NCI-H2081 (cell line): ENCODE measurements at regions not wholly inside any gene's neighbourhood (a gene's known extent, or its start where the extent isn't known, plus 50 kb on each side); places are given as distances from the start of the nearest gene placed in this dataset.
"Not testable (repeated sequence)": the region's sequence is repeated elsewhere in the genome, so short reads cannot be mapped to it uniquely, and the experiment has no call there.

Experiments
- DNase-seq, 2 experiments: peaks; one replicate each; lab custom pipeline; 2025; lab: John Stamatoyannopoulos, UW

DNA sequence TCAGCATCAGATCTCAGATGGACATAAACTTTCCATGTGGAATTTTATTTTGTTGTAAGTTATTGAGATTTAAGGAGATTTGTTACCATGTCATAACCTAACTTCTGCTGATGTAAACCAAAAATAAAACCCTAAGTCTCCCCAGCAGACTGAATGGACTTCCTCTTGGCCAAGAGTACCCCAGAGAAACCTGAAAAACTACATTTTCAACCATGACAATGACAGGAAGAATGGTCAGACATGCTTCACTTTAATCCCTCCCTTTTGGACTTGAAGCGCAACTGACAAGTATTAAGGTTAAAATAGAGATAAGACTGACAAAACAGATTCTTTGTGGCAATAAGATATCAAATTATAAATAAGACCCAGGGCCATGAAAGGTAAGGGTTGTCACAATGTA is 579.7 kb upstream of the RAG2 start:
- no peak for DNase-seq

DNA sequence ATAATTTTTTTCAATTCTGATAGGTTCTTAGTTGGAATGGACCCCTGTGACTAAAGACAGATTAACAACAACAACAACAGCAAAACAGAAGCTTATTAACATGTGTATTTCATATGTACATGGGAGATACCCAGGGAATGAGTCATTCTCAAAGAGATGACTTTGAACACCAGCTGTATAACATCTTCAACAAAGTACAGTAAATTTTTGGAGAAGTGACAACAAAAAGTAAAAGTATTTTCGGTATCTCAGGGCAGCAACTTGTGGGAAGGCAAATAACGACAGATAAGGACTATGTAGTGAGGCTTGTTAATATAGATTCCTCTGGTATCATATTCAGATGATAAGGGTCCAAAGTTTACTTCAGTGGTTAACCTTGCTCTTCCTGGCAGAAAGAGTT is 573.4 kb upstream of the RAG2 start:
- DNase-seq, result no peak

DNA sequence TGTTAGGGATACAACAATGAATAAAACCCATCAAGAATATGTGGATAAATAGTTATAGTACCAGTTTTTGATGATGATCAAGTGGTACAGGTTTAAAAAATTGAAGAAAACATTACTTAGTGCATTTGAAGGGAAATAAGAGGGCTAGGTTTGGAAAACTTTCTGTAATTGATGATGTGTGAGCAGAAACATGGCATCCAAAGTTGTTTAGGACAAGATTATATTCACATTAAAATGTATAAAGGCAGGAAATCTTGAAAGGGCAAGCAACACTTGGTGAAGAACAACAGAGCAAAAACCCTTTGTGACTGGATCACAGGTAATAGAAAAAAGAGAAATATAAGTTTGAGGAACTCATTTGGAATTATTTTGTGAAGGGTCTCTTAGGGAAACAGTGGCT is 572.3 kb upstream of the RAG2 start:
- DNase-seq, result no peak

DNA sequence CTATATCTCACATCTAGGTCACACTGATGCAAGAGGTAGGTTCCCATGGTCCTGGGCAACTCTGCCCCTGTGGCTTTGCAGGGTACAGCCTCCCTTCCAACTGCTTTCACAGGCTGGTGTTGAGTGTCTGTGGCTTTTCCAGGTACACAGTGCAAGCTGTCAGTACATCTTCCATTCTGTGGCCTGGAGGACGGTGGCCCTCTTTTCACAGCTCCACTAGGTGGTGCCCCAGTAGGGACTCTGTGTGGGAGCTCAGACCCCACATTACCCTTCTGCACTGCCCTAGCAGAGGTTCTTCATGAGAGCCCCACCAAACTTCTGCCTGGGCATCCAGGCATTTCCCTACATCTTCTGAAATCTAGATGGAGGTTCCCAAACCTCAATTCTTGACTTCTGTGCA is 547.4 kb upstream of the RAG2 start:
- not testable (repeated sequence) for DNase-seq

DNA sequence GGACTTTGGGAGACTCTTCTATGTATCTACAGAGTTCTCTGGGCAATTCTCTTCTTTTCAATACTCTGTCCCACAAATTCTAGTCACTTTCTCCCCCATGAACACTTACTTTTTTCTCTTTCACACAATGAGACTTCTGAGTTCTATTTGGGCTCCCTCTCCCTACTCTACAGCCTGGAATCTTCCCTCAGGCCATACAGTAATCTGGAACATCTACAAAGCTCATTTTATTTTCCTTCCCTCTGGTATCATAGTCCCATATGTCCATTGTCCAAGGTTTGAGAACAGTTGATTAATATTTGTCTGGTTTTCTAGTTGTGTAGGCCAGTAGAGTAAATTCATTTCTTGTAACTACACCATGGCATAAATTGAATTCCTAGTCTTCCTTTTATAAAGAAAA is 544.6 kb upstream of the RAG2 start:
- no peak for DNase-seq

DNA sequence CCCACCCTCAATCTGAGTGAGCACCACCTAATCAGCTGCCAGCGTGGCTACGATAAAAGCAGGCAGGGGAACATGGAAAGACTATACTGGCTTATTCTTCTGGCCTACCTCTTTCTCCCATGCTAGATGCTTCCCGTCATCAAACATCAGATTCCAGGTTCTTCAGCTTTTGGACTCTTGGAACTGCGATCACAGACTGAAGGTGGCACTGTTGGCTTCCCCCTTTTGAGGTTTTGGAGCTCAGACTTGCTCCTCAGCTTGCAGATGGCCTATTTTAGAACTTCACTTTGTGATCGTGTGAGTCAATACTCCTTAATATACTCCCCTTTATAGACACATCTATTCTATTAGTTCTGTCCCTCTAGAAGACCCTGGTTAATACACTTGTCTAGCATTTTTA is 543.7 kb upstream of the RAG2 start:
- no peak for DNase-seq

DNA sequence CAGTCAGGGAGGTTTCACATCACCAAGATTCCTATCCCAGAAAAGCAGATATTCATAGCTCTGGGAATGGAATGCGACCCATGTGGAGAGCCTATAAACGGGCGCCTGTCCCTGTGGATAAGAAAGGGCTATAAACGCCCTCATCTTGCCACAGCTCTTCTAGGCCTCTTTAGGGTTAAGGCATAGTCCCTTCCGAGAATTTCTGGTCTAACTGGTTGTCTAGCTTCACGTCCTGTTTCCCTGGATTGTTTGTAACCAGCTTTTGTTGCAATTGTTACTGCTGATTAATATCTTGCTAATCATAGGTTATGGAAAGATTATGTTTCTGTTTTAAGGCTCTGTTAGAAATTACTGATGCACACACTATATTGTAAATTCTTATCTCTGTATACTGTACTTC is 537.6 kb upstream of the RAG2 start:
- DNase-seq, result not testable (repeated sequence)

DNA sequence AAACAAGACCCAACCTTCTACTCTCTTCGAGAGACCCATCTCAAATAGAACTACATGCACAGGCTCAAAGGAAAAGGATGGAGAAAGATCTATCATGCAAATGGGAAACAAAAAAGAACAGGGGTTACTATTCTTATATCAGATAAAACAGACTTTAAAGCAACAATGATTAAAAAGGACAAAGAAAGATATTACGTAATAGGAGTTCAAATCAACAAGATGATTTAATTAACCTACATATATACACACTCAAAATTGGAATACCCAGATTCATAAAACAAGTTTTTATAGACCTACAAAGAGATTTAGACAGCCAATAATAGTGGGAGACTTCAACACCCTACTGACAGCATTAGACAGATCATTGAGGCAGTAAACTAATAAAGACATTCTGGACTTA is 536.6 kb upstream of the RAG2 start:
- DNase-seq, result no peak

DNA sequence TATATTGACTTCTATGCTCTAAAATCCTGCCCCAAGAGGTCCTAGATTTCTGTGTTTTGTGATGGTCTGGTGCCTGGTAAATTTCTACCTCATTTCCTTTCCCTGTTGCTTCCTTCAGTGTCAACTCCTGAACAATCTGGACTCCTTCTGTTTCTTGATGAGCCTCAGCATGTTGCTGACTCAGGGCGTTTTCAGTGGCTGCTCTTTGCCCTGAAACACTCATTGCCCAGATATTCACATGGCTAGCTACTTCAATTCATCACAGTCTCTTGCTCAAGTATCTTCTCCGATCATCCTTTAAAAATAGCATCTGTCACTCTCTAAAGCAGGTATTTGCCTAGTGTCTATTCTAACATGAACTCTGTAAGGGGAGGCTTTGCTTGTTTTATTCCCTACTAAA is 526.3 kb upstream of the RAG2 start:
- no peak for DNase-seq

DNA sequence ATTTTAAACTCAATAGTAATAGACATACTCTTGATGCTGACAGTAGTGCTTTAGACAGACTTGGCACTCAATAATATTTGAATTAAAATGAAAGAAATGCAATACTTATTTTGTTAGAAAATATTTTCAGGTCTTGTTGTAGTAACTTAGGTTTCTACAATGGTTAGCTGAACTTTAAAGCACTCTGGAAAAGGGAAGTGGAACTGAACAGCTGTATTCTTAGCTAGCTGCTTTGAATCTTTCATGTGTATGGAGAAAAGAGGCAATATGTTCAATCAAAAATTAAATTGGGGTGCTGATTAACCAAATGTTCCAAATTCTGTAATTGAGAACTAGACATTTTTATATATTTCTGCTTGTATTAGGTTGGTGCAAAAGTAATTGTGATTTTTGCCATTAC is 517.9 kb upstream of the RAG2 start:
- no peak for DNase-seq

DNA sequence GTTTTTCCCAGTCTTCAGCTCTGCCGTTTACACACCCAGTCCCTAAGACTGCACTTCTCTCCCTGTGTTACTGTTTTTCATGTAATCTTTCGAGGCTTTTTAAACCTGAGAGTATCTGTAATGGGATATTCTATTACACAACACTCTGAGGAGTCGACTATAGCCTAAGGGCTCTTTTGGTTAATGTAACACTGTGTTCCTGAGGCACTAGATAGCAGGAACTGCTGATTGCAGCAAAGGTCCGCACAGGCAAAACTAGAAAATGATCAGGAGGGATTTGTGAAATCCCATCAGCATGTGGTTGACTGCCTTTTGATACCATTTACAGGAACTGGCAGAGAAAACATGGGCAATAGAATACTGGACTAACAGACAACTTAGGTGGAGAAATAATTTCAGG is 512.3 kb upstream of the RAG2 start:
- DNase-seq, result no peak

DNA sequence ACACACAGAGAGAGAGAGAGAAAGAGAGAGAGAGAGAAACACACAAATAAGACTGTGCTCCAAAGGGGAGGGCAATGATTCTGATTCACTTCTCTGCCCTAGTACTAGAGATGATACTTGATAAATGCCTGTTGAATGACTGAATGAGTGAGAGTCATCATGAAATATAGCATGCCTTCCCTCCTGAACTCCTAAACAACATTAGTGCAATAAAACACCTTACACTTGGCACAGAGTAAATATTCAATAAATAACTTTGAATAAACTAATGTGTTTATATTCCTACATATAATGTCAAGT is 511.2 kb upstream of the RAG2 start:
- DNase-seq, result no peak

DNA sequence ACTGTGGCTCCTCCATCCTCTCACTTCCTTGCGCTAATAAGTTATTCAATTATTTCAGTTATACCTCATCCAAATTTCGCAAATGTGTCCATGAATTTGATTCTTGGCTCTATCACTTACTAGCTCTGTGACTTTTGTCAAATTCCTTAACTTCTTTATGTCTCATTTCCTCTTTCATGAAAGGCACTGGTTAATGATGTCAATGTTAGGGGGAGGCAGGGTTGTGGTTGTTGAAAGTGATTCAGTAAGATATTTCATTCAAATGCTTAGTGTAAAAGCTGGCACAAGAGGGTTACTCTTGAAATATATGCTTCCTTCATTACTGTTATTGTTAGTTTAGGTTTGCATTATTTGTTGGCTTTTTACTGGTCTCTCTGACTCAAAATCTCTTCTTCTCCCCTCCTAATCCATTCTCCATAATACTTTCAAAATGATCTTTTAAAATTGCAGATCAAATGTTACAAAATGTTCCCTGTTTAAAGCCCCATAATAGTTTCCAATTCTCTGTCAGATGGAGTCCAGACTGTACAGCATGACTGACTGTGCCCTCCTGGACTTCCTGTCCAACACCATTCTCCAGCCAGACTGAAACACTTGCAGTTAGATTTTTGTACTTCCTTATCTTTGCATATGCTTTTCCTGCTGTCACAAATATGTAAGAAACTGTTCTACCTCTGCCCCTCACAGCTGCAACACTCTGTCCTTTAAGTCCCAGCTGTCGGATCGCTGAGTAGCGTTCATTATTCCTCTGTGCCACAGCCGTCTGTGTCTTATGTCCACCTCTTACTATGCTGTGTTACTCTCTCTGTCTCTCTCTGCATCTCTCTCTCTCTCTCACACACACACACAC is 510.6 kb upstream of the RAG2 start:
- DNase-seq, result no peak

DNA sequence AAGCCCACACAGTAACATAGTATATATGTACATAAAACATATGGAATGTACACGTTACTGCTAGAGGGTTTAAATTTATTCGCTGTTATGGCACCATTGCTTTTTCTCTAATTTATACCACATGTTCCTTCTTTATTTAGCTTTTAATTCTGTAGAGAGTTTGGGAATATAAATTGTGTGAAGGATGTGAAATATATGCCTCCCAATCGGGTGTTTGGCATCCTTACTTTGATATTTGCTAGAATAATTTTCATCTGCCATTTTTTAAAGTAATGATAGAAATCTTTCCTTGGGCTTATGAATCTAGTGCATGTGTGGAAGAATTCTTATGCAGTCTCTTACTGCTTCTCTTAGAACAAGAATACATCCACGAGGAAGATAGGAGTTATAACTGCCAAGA is 509.8 kb upstream of the RAG2 start:
- no peak for DNase-seq

DNA sequence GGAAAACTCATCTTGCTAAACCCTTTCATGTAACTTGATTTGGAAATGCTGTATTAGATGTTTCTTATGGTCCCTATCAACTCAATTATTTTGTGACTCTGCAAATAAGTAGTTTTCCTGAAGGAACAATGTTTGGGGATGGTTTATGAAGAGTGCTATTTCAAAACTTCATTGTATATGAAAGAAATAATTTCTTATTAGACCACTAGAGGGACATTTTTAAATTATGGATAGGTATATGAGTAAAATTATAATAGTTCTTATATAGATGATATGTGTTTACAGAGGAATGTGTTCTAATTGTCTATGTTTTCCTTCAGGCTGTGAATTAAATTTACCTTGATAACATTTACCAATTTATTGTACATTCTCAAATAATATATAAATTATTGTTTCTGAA is 509.4 kb upstream of the RAG2 start:
- DNase-seq, result no peak

DNA sequence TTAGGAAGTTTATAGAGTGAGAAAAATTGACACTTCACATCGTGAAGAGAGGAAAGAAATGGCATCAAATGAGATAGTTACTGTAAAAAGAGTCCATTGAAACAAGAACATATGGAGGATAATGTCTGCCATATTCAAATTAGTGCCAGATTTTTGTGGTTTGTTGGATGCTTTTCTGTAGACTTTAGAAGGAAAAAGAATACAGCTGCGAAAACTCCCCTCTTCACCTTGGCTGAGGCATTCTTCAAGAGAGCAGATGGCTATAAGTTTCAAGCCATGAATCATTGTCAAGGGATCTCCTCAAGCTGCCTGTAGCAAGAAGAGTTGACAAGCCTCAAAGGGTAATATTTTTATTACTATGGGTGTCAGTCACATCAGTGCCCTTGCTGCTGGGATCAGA is 507.4 kb upstream of the RAG2 start:
- no peak for DNase-seq

DNA sequence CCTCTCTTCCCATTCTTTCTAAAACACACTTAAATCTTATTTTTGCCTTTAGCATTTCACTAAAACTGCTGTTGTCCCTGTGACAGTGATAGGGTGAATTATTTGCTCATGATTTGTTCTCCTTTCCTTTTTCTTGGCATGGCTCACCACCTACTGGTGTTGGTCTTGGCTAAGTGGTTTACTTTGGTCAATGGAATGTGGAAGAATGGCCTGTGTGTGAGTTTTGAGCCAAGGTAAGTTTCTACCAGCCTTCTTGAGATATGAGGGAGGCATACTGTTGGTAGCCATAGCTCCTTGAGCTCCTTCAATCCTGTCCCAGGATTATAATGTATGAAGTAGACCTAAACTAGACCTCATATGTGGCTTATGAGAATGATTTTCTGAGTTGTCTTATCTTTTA is 506.3 kb upstream of the RAG2 start:
- no peak for DNase-seq

DNA sequence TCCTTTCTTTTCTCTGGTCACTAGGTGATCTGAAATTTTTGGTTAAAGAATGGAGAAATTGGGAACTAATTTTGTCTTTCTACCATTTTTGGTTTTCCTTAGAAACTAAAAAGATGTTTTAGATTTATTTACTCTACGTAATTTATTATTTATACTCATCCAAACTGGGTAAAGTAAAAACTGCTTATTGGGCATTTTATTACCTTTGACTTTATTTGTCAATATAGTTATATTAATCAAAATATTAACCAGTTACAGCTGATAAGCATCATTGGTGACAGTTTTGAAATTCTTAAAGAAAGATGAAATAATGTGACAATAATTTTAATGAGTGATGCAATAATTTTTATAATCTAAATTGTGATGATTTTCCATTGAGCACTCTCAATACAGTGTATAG is 502.0 kb upstream of the RAG2 start:
- no peak for DNase-seq

DNA sequence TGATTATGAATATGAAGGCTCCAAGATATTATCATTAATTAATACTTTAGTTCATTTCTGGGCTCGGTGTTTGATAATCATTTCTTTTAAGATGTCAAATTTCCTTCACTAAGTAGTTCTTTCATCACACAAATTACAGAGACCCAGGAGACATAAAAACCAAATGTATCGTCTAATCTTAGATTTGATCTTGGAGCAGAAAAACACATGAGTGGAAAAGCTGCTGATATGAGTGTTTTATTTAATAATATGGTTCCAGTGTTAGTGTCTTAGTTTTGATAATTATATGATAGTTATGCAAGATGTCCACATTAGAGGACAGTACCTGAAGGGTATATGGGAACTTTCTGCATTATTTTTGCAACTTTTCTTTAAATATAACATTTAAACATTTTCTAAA is 494.5 kb upstream of the RAG2 start:
- DNase-seq, result no peak

DNA sequence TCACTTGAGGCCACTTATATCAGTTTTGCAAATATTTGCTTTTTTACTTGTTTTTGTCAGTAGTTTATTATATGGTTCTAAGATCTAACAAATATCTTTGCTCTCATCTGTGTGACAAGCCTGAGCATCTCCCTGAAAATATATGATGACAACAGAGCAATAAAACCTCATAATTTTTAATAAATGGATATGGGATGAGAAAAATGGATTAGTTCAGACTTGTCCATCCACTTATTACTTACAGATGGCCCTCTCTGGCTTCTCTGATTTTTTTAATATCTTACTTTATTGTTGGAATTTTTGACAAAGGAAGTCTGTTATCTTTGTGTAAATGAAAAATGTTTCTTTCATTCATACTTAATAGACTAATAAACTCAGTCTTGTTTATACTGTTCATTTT is 491.4 kb upstream of the RAG2 start:
- no peak for DNase-seq

DNA sequence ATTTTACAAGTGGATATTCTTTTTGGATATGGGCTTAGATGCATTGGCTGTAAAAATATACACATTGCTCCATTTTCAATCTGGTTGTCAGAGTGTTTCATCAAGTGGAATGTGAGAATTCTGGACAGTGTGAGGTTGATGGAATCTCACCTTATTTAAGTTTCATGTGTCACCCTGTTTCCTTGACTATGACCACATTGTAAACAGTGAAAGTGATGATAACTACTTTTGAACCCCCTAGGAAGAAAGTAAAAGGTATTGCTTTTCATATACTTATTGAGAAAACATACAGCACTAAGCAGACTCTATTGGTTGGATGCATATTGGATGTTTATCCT is 490.5 kb upstream of the RAG2 start:
- no peak for DNase-seq

DNA sequence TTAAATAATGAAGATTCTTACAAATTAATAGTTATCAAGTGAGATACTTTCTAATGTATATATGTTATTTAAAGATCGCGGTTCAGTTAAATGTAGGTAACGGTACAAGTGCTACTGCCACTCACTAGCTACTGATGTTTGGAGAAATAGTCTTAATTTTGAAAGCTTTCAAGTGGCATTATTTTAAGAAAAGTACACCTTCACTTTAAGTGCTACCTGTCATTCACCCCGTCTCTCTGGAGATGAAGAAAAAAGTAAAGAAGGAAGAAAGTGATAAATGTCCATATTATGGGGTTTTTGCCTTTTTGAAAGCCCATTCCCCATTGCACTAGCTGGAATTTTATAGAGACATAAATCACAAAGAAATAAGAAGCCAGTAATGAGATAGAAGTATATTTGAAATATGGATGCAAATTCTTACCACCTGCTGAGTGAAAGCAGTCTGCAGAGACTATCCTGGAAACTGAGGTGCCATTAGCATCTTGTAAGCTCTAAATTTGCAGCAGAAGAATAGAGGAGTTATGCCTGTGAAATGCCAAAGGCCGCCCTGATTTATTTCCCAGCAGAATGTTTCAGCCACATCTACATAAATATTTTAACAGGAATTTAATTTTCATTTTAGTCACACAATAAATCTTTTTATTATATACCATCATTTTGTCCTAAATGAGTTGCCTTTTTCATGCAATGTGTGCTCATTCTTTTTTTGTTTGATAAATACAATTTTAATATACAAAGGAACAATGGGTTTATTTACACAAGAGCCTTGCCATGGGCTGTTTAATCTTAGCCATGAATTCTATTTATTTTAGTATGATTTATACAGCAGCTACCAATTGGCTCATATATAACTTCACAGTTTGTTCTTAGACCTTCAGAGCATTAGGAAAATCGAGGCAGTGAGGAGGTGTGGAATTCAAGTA is 489.9 kb upstream of the RAG2 start:
- DNase-seq, result no peak

DNA sequence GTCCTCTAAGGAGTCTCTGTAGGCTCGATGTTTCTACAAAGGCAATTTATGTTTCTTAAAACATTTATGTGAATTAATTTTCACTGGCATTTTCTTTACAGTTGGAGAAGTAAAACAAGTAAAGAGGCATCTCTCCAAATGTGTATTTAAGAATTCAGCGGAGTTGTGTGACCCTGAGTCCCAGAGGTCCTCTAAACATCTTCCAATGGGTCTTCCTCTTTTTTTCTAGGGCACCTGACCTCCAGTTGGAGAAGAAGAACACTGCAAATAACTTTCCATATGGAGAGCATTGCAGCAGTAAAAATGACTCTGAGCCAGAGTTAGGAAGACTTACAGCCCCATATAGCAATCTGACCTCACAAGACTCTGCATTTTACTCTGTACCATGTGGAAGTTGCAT is 480.5 kb upstream of the RAG2 start:
- DNase-seq, result no peak

DNA sequence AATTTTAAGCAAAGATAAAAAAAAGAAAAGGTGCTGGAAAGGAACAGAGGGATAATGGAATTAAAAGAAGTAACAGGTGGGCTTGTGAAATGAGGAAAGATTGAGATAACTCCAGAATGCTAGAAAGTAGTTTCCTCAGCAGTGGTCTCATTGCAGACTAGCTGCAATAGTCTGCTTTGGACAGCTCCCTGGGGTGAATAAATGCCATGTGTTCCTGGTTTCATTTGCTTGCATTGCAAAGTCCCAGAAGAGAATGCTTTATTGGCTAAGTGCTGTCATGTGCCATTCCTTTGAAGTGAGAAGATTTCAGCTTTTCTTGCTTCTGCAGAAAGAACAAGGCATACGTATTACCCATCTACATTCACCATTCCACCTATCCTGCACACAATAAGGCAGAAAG is 478.8 kb upstream of the RAG2 start:
- DNase-seq, result no peak
